ENCODE measurements at regions not wholly inside any gene's neighbourhood (a gene's known extent, or its start where the extent isn't known, plus 50 kb on each side); places are given as distances from the start of the nearest gene placed in this dataset.

DNA sequence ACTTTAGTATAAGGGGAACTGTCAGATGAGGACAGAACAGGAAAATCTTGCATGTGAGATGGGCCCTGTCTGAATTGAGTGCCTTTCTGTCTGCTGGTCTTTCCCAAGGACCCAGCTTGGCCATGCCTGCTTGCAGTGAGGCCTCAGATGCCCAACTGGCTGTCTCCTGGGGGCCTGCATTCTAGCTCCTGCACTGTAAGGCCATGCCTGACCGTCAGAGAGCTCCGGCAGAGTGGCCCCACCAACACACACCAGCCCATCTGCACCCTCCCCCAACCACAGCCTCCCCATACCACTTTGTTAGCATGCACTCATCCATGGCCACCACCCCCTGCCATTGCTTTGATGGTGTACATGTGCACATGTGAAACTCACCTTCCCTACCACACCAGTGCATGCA lies 190.4 kb upstream of the RPRM start:
- H3K9ac ChIP-seq = no peak overlapping the region
- H3K27me3 ChIP-seq (ENCODE audit: insufficient read depth, low read depth) = no peaks in the 10 kb centered on the region
- H4K20me1 ChIP-seq (ENCODE audit: insufficient read depth) = no peaks in the 10 kb centered on the region
- no peak overlapping the region for H3K4me2 ChIP-seq
- no peaks in the 10 kb centered on the region for H3K4me1 ChIP-seq (ENCODE audit: low read depth, poor library complexity, severe bottlenecking)
- no peak overlapping the region for H2AFZ ChIP-seq (ENCODE audit: low read depth)
- H3K4me3 ChIP-seq (IDR thresholded peaks at IDR 0.05; ENCODE audit: insufficient read depth, low read depth, low read length) = no peak overlapping the region
- H3K79me2 ChIP-seq (ENCODE audit: insufficient read depth, low read depth) = no peaks in the 10 kb centered on the region
- TF ChIP-seq CTCF (conservative IDR thresholded peaks at IDR 0.05; ENCODE audit: low read depth, low read length) = no peak
- no peaks in the 10 kb centered on the region for H3K36me3 ChIP-seq (ENCODE audit: insufficient read depth)
- no peak overlapping the region for H3K27ac ChIP-seq

DNA sequence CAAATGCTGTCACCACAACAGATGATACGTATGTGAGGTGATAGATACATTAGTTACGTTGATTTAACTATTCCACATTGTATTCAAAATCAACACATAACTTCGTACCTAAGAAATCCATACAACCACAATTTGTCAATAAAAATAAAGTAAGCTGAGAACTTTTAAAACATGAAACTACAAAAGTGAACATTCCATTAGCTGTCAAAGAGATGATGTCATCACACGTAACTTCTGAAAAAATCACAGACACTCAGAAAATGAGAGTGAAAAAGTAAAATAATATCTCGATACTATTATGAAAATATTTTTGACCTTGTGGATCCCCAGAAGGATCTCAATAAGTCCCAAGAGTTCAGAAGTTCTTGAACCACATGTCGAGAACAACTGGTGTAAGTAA lies 161.6 kb upstream of the GALNT13 start:
- Histone ChIP-seq H3K79me2 (ENCODE audit: insufficient read depth, low read depth) (no peaks in the 10 kb centered on the region), H3K4me3 (IDR thresholded peaks at IDR 0.05; ENCODE audit: insufficient read depth, low read depth, low read length) (no peak overlapping the region), H3K27ac (no peak overlapping the region), H3K4me1 (ENCODE audit: low read depth, poor library complexity, severe bottlenecking) (no peaks in the 10 kb centered on the region), H2AFZ (ENCODE audit: low read depth) (no peak overlapping the region), H3K27me3 (ENCODE audit: insufficient read depth, low read depth) (no peaks in the 10 kb centered on the region), H3K36me3 (ENCODE audit: insufficient read depth) (no peaks in the 10 kb centered on the region), H3K9ac (no peak overlapping the region), H3K4me2 (no peak overlapping the region), H4K20me1 (ENCODE audit: insufficient read depth) (no peaks in the 10 kb centered on the region)
- no peak for TF ChIP-seq CTCF (conservative IDR thresholded peaks at IDR 0.05; ENCODE audit: low read depth, low read length)

- Histone ChIP-seq H3K4me3 (IDR thresholded peaks at IDR 0.05; ENCODE audit: insufficient read depth, low read depth, low read length) (no peak overlapping the region), H3K4me1 (ENCODE audit: low read depth, poor library complexity, severe bottlenecking) (peaks cover 19% of the 10 kb centered on the region), H3K9ac (no peak overlapping the region), H3K4me2 (no peak overlapping the region), H4K20me1 (ENCODE audit: insufficient read depth) (no peaks in the 10 kb centered on the region), H3K36me3 (ENCODE audit: insufficient read depth) (no peaks in the 10 kb centered on the region), H3K27ac (no peak overlapping the region), H2AFZ (ENCODE audit: low read depth) (no peak overlapping the region), H3K27me3 (ENCODE audit: insufficient read depth, low read depth) (no peaks in the 10 kb centered on the region), H3K79me2 (ENCODE audit: insufficient read depth, low read depth) (no peaks in the 10 kb centered on the region)
- TF ChIP-seq CTCF (conservative IDR thresholded peaks at IDR 0.05; ENCODE audit: low read depth, low read length) = no peak
Observed at GRCh38 chr2:153715218-153715850, 156.4 kb upstream of the GALNT13 start.

GRCh38 chr2:153717060-153717459 lies 154.7 kb upstream of the GALNT13 start:
- Histone ChIP-seq H3K4me2 (peak overlapping the region; percentile 34; the same call in 1 of the 2 replicates), H3K9ac (no peak overlapping the region), H3K4me3 (IDR thresholded peaks at IDR 0.05; ENCODE audit: insufficient read depth, low read depth, low read length) (no peak overlapping the region), H2AFZ (ENCODE audit: low read depth) (no peak overlapping the region), H3K27ac (peak overlapping the region; percentile 6; the same call in 1 of the 2 replicates), H3K27me3 (ENCODE audit: insufficient read depth, low read depth) (no peaks in the 10 kb centered on the region), H3K36me3 (ENCODE audit: insufficient read depth) (no peaks in the 10 kb centered on the region), H3K4me1 (ENCODE audit: low read depth, poor library complexity, severe bottlenecking) (peaks cover 19% of the 10 kb centered on the region), H3K79me2 (ENCODE audit: insufficient read depth, low read depth) (no peaks in the 10 kb centered on the region), H4K20me1 (ENCODE audit: insufficient read depth) (no peaks in the 10 kb centered on the region)
- no peak for TF ChIP-seq CTCF (conservative IDR thresholded peaks at IDR 0.05; ENCODE audit: low read depth, low read length)

Data from KMS-11 (cell line).